ENCODE measurements at regions not wholly inside any gene's neighbourhood (a gene's known extent, or its start where the extent isn't known, plus 50 kb on each side); places are given as distances from the start of the nearest gene placed in this dataset.

- TF ChIP-seq CTCF (IDR thresholded peaks at IDR 0.05 in 4 of 5, conservative IDR thresholded peaks at IDR 0.05 in 1 of 5) = no peak
- TF ChIP-seq POLR2A (IDR thresholded peaks at IDR 0.05) = no peak
These were observed 60.5 kb upstream of the LRIG1 start for GRCh38 chr3:66561367-66561766.

Measured in gastrocnemius medialis (tissue), 4 donors.